ENCODE measurements at regions not wholly inside any gene's neighbourhood (a gene's known extent, or its start where the extent isn't known, plus 50 kb on each side); places are given as distances from the start of the nearest gene placed in this dataset.

DNA sequence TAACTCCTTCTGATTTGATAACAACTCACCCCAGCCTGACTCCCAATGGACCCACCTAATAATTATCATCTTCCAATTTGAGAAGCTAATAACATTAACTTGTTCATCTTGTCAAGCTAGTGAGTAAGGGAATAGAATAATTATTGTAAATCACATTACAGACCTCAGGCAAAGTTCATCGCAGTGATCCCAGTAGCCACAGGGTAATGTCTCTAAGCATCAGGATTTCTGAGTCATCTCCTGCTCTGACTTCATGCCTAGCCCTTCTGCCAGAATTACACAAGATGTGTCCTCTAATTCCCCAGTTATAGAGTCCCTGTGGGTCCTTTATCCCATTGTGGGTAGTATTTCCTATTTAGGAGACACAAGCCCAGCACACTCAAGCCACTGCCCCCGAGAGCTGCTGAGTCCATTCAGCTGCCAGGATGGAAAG, 365.7 kb downstream of the DEPDC1B start:
- no peaks in the 10 kb centered on the region for H3K27me3 ChIP-seq (ENCODE audit: control insufficient read depth, insufficient read depth, low read length)
- no peaks in the 10 kb centered on the region for H3K36me3 ChIP-seq (ENCODE audit: control insufficient read depth, insufficient read depth, low read length)
- TF ChIP-seq, protein P1, sequence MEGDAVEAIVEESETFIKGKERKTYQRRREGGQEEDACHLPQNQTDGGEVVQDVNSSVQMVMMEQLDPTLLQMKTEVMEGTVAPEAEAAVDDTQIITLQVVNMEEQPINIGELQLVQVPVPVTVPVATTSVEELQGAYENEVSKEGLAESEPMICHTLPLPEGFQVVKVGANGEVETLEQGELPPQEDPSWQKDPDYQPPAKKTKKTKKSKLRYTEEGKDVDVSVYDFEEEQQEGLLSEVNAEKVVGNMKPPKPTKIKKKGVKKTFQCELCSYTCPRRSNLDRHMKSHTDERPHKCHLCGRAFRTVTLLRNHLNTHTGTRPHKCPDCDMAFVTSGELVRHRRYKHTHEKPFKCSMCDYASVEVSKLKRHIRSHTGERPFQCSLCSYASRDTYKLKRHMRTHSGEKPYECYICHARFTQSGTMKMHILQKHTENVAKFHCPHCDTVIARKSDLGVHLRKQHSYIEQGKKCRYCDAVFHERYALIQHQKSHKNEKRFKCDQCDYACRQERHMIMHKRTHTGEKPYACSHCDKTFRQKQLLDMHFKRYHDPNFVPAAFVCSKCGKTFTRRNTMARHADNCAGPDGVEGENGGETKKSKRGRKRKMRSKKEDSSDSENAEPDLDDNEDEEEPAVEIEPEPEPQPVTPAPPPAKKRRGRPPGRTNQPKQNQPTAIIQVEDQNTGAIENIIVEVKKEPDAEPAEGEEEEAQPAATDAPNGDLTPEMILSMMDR (IDR thresholded peaks at IDR 0.05; ENCODE audit: insufficient read depth, low read length, poor library complexity, severe bottlenecking): no peak
- H3K4me3 ChIP-seq (ENCODE audit: low read depth, low read length): no peak overlapping the region
- DNase-seq (ENCODE audit: low read depth): peak; percentile 31

DNA sequence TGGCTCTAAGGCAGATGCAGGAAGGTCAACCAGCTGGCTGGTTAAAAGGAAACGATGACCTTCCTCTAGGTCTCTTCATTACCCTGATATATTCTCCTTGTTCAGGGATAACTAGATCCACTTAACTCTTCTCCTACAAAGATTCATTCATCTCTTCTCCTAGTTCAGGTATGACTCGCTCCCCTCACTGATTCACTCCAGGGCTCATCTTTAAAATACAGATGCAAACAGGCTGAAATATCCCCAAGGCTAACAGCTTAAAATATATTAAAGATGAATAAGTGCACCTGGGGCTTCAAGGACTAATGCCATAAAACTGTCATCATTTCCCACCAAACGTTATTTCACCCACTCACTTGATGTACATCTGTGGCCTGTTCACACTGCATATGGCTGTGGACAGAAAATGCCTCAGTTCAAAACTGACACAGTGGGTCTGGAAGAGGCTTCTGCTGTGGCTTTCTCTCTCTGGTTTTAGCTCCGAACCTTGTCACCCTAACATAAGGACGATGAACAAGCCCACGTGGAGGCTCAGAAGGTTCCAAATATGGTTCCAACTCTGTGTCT, 366.9 kb downstream of the DEPDC1B start:
- no peaks in the 10 kb centered on the region for H3K36me3 ChIP-seq (ENCODE audit: control insufficient read depth, insufficient read depth, low read length)
- DNase-seq (ENCODE audit: low read depth): no peak
- TF ChIP-seq, protein P1 (IDR thresholded peaks at IDR 0.05; ENCODE audit: insufficient read depth, low read length, poor library complexity, severe bottlenecking): no peak

DNA sequence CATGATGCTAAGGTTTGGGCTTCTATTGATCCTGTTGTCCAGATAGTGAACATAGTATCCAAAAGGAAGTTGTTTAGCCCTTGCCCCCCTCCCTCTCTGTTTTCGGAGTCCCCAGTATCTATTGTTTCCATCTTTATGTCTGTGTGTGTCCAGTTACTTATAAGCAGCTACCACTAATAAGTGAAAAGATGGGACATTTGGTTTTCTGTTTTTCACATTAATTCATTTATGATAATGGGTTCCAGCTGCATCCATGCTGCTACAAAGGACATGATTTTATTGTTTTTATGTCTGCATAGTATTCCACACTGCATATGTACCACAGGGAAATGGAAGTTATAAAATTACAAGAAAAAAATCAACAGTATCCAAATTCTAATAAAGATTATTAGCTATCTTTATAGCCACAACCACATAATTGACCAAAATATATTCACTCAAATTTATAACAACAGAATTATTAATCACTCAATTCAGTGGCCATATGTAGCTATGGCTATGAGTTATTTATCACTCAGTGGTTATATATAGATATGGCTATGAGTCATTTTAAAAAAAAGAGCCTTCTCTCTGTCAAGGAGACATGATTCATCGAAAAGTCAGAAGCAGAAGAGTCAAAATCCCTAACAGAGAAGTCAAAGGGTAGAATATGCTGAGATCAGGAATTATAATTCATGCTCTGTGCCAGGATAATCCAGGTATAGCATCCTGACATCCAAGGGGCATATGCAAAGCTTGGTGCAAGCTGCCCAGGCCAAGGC, 367.5 kb downstream of the DEPDC1B start:
- TF ChIP-seq, protein P1 (IDR thresholded peaks at IDR 0.05; ENCODE audit: insufficient read depth, low read length, poor library complexity, severe bottlenecking): no peak
- Histone ChIP-seq H3K27me3 (ENCODE audit: control insufficient read depth, insufficient read depth, low read length) (no peaks in the 10 kb centered on the region), H3K4me3 (ENCODE audit: low read depth, low read length) (no peak overlapping the region), H3K36me3 (ENCODE audit: control insufficient read depth, insufficient read depth, low read length) (no peaks in the 10 kb centered on the region)
- no peak for DNase-seq (ENCODE audit: low read depth)

More for the DNA sequence above, 366.9 kb downstream of the DEPDC1B start:
- Histone ChIP-seq H3K27me3 (ENCODE audit: control insufficient read depth, insufficient read depth, low read length) (no peaks in the 10 kb centered on the region), H3K4me3 (ENCODE audit: low read depth, low read length) (no peak overlapping the region)

DNA sequence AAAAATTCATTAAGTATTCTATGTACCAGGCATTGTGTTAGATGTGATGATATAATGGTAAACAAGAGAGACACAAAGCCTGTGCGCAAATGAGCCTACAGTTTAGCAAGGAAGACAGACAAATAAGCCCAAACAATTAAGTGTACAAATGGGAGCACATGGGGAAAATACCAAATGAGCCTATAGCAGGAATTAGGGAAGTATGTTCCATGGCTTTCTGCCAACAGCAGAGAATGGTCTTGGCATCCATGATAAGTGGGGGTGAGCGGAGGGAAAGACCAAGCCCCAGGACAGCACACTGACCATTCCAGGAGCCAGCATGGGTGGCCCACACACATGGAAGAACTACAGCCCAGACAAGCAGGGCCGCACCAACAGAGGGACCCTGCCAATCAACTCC, 369.7 kb downstream of the DEPDC1B start:
- Histone ChIP-seq H3K27me3 (ENCODE audit: control insufficient read depth, insufficient read depth, low read length) (no peaks in the 10 kb centered on the region), H3K36me3 (ENCODE audit: control insufficient read depth, insufficient read depth, low read length) (no peaks in the 10 kb centered on the region), H3K4me3 (ENCODE audit: low read depth, low read length) (no peak overlapping the region)
- TF ChIP-seq, protein P1 (IDR thresholded peaks at IDR 0.05; ENCODE audit: insufficient read depth, low read length, poor library complexity, severe bottlenecking): no peak
- no peak for DNase-seq (ENCODE audit: low read depth)

DNA sequence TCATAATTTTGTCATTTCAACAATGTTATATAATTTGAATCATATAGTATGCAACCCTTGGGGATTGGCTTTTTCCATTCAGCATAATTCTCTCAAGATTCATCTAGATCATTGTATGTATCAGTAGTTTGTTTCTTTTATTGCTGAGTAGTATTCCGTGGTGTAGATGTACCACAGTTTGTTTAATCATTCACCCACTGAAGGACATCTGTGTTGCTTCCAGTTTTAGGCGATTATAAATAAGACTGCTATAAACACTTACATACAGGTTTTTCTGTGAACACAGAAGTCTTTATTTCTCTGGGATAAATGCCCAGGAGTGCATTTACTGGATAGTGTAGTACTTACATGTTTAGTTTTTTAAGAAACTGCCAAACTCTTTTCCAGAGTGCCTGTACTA, 374.1 kb downstream of the DEPDC1B start:
- TF ChIP-seq, protein P1 (IDR thresholded peaks at IDR 0.05; ENCODE audit: insufficient read depth, low read length, poor library complexity, severe bottlenecking): no peak
- Histone ChIP-seq H3K4me3 (ENCODE audit: low read depth, low read length) (no peak overlapping the region), H3K27me3 (ENCODE audit: control insufficient read depth, insufficient read depth, low read length) (no peaks in the 10 kb centered on the region), H3K36me3 (ENCODE audit: control insufficient read depth, insufficient read depth, low read length) (no peaks in the 10 kb centered on the region)
- no peak for DNase-seq (ENCODE audit: low read depth)

All from kidney epithelial cell (primary cell).